Skin epidermis (tissue), 12 donors: ENCODE measurements at regions not wholly inside any gene's neighbourhood (a gene's known extent, or its start where the extent isn't known, plus 50 kb on each side); places are given as distances from the start of the nearest gene placed in this dataset.

ENCODE experiments used
- H3K27ac ChIP-seq, 21 experiments: fragments of 200-600 bp; sonication (generic) in 11 of 21; one replicate each; pipeline ENCODE4 v1.5.0; 2020; ENCODE audit warnings: mild to moderate bottlenecking in 3 of 21, inconsistent platforms in 2 of 21, moderate library complexity in 2 of 21
- H3K4me3 ChIP-seq, 7 experiments: fragments of 200-600 bp; sonication (generic) in 2 of 7; one replicate each; pipeline ENCODE4 v1.5.0; 2020; ENCODE audit warnings: inconsistent platforms in 2 of 7, mild to moderate bottlenecking in 2 of 7, moderate library complexity in 1 of 7

DNA sequence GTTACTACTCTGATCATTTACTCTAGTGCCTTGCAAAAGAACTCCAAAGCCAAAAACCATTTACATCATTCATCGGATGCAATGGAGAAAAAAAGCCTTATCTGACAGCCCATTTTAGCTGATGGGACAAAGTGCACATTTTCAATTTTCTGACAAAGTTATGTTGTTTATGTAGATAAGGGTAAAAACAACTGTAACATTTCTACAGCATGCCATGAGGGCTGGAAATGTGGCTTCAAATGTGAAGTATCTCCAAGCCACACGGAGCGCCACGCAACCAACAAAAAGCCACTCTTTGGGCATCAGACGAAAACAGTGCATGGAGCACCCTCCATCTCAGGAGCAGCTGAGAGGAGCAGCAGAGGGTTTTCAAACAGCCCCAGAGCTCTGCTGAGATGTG is 364.6 kb upstream of the ZNF507 start:
- no peak overlapping the region for H3K4me3 ChIP-seq
- no peak overlapping the region for H3K27ac ChIP-seq

GRCh38 chr19:31981545-31981944 is 363.9 kb upstream of the ZNF507 start:
- Histone ChIP-seq H3K27ac (no peak overlapping the region), H3K4me3 (no peak overlapping the region)

- H3K4me3 ChIP-seq: no peak overlapping the region
- H3K27ac ChIP-seq: no peak overlapping the region
These were observed 361.8 kb upstream of the ZNF507 start for GRCh38 chr19:31983647-31984046.

- Histone ChIP-seq H3K27ac (no peak overlapping the region), H3K4me3 (no peak overlapping the region)
These were observed 360.3 kb upstream of the ZNF507 start for GRCh38 chr19:31985001-31985605.

DNA sequence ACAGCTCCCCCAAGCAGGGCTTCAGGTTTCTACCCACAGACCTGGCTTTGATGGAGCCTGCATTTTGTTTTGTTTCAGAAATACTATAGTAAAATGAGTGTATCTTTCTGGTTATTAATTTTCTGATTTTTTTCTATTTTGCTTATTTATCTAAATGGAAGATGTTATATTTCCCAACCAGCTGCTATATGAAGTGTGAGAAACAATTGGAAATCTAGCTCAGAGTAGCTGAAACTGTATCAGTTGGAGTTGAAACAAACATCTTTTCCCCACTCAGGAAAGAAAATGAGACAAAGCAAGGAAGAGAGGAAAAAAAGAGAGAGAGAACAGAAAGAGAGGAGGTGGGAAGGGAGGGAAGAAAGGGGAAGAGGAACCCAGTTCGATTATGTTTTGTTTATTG is 358.5 kb upstream of the ZNF507 start:
- H3K27ac ChIP-seq: no peak overlapping the region
- no peak overlapping the region for H3K4me3 ChIP-seq

GRCh38 chr19:31988256-31988655 is 357.2 kb upstream of the ZNF507 start:
- Histone ChIP-seq H3K27ac (no peak overlapping the region), H3K4me3 (no peak overlapping the region)

- no peak overlapping the region for H3K4me3 ChIP-seq
These were observed 353.3 kb upstream of the ZNF507 start for GRCh38 chr19:31991984-31992655.

GRCh38 chr19:31992750-31993149 is 352.7 kb upstream of the ZNF507 start:
- H3K4me3 ChIP-seq: no peak overlapping the region
- H3K27ac ChIP-seq: no peak overlapping the region

More at GRCh38 chr19:31991984-31992655, 353.3 kb upstream of the ZNF507 start:
- H3K27ac ChIP-seq: no peak overlapping the region

GRCh38 chr19:31995546-31995945 is 349.9 kb upstream of the ZNF507 start:
- H3K27ac ChIP-seq: no peak overlapping the region
- H3K4me3 ChIP-seq: no peak overlapping the region

- Histone ChIP-seq H3K4me3 (no peak overlapping the region), H3K27ac (no peak overlapping the region)
These were observed 335.3 kb upstream of the ZNF507 start for GRCh38 chr19:32010071-32010470.

GRCh38 chr19:32012206-32012605 is 333.2 kb upstream of the ZNF507 start:
- H3K27ac ChIP-seq: no peak overlapping the region
- no peak overlapping the region for H3K4me3 ChIP-seq

GRCh38 chr19:32012886-32013631 is 332.4 kb upstream of the ZNF507 start:
- no peak overlapping the region for H3K4me3 ChIP-seq
- no peak overlapping the region for H3K27ac ChIP-seq

GRCh38 chr19:32017176-32017953 is 328.0 kb upstream of the ZNF507 start:
- Histone ChIP-seq H3K4me3 (no peak overlapping the region), H3K27ac (peak overlapping the region in 4 of 21 experiments; percentile 4 to 29 (median 20))

DNA sequence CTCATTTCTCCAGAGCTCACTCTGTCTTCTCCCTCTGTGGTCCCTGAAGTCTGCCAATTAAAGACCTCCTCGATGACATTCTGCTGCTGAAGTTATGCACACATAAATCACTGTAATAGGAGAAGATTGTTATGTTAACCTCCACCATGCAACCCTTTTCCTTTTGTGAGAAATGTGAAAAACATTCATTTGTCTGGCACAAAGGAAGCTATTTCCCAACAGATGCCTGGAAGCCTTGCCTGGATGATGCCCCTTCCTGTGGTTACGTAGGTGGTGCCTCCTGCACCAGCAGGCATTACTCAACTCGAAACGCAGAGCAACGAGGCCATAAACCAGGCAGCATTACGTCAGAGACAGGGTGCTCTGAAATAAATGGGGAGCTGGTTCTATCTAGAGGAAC is 327.4 kb upstream of the ZNF507 start:
- H3K4me3 ChIP-seq: no peak overlapping the region
- peak overlapping the region in 4 of 21 experiments; percentile 4 to 29 (median 20) for H3K27ac ChIP-seq

- Histone ChIP-seq H3K27ac (no peak overlapping the region), H3K4me3 (no peak overlapping the region)
These were observed 324.9 kb upstream of the ZNF507 start for GRCh38 chr19:32020538-32020937.

- no peak overlapping the region for H3K4me3 ChIP-seq
- H3K27ac ChIP-seq: no peak overlapping the region
These were observed 323.3 kb upstream of the ZNF507 start for GRCh38 chr19:32022044-32022640.

- no peak overlapping the region for H3K27ac ChIP-seq
- H3K4me3 ChIP-seq: no peak overlapping the region
These were observed 322.5 kb upstream of the ZNF507 start for GRCh38 chr19:32022731-32023563.

DNA sequence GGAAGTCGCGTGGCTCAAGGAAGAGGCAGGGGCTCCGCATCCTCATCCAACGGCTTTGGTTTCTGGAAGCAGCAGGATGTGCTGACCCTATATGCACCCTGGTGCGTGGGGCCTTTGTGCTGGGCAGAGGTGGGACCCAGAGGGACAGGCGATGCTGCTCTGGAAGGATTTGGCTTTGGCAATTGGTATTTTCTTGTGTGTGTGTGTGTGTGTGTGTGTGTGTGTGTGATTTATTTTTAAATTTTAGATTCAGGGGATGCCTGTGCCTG is 321.9 kb upstream of the ZNF507 start:
- Histone ChIP-seq H3K4me3 (no peak overlapping the region), H3K27ac (no peak overlapping the region)

DNA sequence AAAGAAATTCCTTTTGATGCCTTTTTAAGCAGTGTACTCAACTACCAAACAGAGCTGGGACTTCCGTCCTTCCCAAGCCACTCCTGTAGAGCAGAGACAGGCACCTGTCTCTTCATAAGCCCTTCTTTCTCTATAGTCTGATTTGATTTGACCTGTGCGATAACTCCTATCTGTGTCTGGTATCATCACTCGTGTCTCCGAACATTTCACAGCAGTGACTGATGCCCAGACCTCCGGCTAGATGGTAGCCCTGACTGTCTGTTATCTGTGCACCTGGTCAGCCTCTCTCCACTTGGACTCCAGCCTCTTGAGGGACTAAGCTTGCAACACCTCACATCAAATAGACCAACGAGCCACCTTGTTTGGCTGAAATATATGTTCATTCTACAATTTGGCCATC is 316.2 kb upstream of the ZNF507 start:
- no peak overlapping the region for H3K4me3 ChIP-seq
- H3K27ac ChIP-seq: no peak overlapping the region
